ENCODE measurements at regions not wholly inside any gene's neighbourhood (a gene's known extent, or its start where the extent isn't known, plus 50 kb on each side); places are given as distances from the start of the nearest gene placed in this dataset.
"Not testable (repeated sequence)": the region's sequence is repeated elsewhere in the genome, so short reads cannot be mapped to it uniquely, and the experiment has no call there.

- no peak overlapping the region for H3K4me3 ChIP-seq
- 46% methylated on average over 2 of the region's 2 CpGs for WGBS
- no peaks in the 10 kb centered on the region for H3K9me3 ChIP-seq
- intact Hi-C loops (cut with DNase I) = no loop called here
- no peak overlapping the region for H3K27ac ChIP-seq
- no peak for TF ChIP-seq POLR2AphosphoS5 (IDR thresholded peaks at IDR 0.05)
- no peak for TF ChIP-seq CTCF (IDR thresholded peaks at IDR 0.05)
- TF ChIP-seq POLR2A (IDR thresholded peaks at IDR 0.05) = no peak
- H3K27me3 ChIP-seq (replicated peaks; ENCODE audit: insufficient read depth) = no peaks in the 10 kb centered on the region
- no peaks in the 10 kb centered on the region for H3K4me1 ChIP-seq (replicated peaks)
- H3K36me3 ChIP-seq = no peaks in the 10 kb centered on the region
- no peak for DNase-seq (ENCODE audit: low spot score)
Observed at GRCh38 chr7:112692333-112692732, 97.9 kb downstream of the TMEM168 start.

DNA sequence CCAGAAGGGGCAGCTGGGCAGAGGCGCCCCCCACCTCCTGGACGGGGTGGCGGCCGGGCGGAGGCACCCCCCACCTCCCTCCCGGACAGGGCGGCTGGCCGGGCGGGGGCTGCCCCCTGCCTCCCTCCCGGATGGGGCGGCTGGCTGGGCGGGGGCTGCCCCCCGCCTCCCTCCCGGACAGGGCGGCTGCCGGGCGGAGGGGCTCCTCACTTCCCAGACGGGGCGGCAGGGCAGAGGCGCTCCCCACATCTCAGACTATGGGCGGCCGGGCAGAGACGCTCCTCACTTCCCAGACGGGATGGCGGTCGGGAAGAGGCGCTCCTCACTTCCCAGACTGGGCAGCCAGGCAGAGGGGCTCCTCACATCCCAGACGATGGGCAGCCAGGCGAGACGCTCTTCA lies 93.0 kb downstream of the TMEM168 start:
- H3K27me3 ChIP-seq (replicated peaks; ENCODE audit: insufficient read depth); H3K4me1 ChIP-seq (replicated peaks); intact Hi-C loops (cut with DNase I); H3K27ac ChIP-seq; H3K36me3 ChIP-seq; DNase-seq (ENCODE audit: low spot score); H3K9me3 ChIP-seq; H3K4me3 ChIP-seq: not testable (repeated sequence)
- WGBS = 98% methylated on average over 19 of the region's 30 CpGs

DNA sequence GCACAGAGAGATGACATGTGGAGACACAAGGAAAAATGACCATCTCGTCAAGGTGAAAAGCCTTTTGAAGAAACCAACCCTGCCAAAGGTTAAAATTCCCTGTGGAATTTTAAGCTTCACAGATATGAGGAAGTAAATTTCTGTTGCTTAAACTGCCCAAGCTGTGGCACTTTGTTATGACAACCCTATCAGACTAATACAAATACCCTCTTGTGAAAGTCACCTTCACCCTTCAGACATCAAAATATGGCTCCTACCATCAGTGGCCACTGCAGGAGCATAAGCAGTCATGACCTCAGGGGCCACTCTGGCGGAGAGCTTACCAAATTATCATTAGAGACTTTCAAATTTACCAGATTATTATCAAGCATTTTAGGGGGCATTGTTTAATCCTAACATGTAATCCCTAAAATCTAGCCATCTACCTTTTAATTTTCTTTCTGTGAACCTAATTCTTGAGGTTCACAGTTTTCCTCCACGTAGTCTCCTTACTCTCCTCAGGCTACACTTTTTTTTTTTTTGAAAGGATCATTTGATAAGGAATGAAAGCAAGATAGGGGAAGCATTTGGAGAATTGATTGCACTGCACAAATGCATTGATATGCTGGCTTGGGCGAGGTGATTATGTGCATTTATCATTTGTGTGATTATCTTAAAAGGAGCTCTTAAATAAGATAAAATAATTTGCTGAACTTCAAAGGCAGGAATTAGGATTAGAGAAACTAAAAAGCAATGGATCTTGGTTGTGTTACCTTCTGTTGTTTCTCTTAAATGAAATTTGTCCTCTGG lies 90.3 kb downstream of the TMEM168 start:
- WGBS = 82% methylated on average over 4 of the region's 4 CpGs
- H3K27me3 ChIP-seq (replicated peaks; ENCODE audit: insufficient read depth) = no peaks in the 10 kb centered on the region
- no peaks in the 10 kb centered on the region for H3K9me3 ChIP-seq
- intact Hi-C loops (cut with DNase I) = no loop called here
- no peak overlapping the region for H3K27ac ChIP-seq
- no peaks in the 10 kb centered on the region for H3K4me1 ChIP-seq (replicated peaks)
- DNase-seq (ENCODE audit: low spot score) = no peak
- no peak overlapping the region for H3K4me3 ChIP-seq
- no peaks in the 10 kb centered on the region for H3K36me3 ChIP-seq
- no peak for TF ChIP-seq CTCF (IDR thresholded peaks at IDR 0.05)
- TF ChIP-seq POLR2A (IDR thresholded peaks at IDR 0.05) = no peak
- TF ChIP-seq POLR2AphosphoS5 (IDR thresholded peaks at IDR 0.05) = no peak

- Histone ChIP-seq H3K36me3 (no peaks in the 10 kb centered on the region), H3K27ac (no peak overlapping the region), H3K4me3 (no peak overlapping the region), H3K4me1 (replicated peaks) (no peaks in the 10 kb centered on the region), H3K9me3 (no peaks in the 10 kb centered on the region), H3K27me3 (replicated peaks; ENCODE audit: insufficient read depth) (no peaks in the 10 kb centered on the region)
- no peak for DNase-seq (ENCODE audit: low spot score)
- intact Hi-C loops (cut with DNase I) = no loop called here
- 43% methylated on average over 3 of the region's 3 CpGs for WGBS
- TF ChIP-seq POLR2A (IDR thresholded peaks at IDR 0.05) (no peak), POLR2AphosphoS5 (IDR thresholded peaks at IDR 0.05) (no peak), CTCF (IDR thresholded peaks at IDR 0.05) (no peak)
Observed at GRCh38 chr7:112701456-112701855, 88.7 kb downstream of the TMEM168 start.

DNA sequence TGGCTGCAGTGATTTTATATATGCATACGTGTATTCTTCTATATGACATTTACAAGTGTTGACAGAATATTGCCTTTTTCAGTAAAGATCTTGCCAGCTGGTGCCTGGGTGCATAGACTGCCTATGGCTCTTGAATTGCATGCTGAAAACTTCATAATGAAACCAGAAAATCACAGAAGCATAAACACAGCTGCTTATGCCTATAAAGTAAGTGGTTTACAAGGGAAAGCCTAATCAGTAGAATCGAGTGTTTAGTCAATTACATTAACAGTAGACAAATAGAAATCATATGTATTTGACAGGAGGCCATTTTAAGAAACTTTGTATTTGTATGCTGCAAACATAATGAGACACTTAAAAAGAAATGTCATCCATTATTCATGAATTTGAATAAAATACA lies 82.5 kb downstream of the TMEM168 start:
- H3K4me1 ChIP-seq (replicated peaks) = no peaks in the 10 kb centered on the region
- WGBS = 20% methylated on average over 2 of the region's 2 CpGs
- intact Hi-C loops (cut with DNase I) = no loop called here
- no peak overlapping the region for H3K27ac ChIP-seq
- H3K9me3 ChIP-seq = no peaks in the 10 kb centered on the region
- TF ChIP-seq POLR2AphosphoS5 (IDR thresholded peaks at IDR 0.05) (no peak), POLR2A (IDR thresholded peaks at IDR 0.05) (no peak), CTCF (IDR thresholded peaks at IDR 0.05) (no peak)
- H3K36me3 ChIP-seq = no peaks in the 10 kb centered on the region
- DNase-seq (ENCODE audit: low spot score) = no peak
- H3K4me3 ChIP-seq = no peak overlapping the region
- no peaks in the 10 kb centered on the region for H3K27me3 ChIP-seq (replicated peaks; ENCODE audit: insufficient read depth)

All from prostate gland (tissue), 2 donors.